ENCODE measurements at regions not wholly inside any gene's neighbourhood (a gene's known extent, or its start where the extent isn't known, plus 50 kb on each side); places are given as distances from the start of the nearest gene placed in this dataset.

GRCh38 chr13:48778610-48779009 lies 124.9 kb downstream of the CYSLTR2 start:
- intact Hi-C loops (cut with micrococcal nuclease), result no loop called here
- H3K36me3 ChIP-seq (ENCODE audit: control insufficient read depth, insufficient read depth, low read length), result no peaks in the 10 kb centered on the region

GRCh38 chr13:48780713-48781341 lies 127.1 kb downstream of the CYSLTR2 start:
- no peak for ATAC-seq
- no peaks in the 10 kb centered on the region for H3K4me1 Mint-ChIP-seq
- WGBS (ENCODE audit: insufficient coverage), result 100% methylated on average over 1 of the region's 2 CpGs
- no peaks in the 10 kb centered on the region for H3K27me3 ChIP-seq (ENCODE audit: control insufficient read depth, insufficient read depth, low read length)
- intact Hi-C loops (cut with micrococcal nuclease), result no loop called here
- H3K27ac Mint-ChIP-seq, result no peak overlapping the region
- no peak overlapping the region for H3K4me3 Mint-ChIP-seq
- no peaks in the 10 kb centered on the region for H3K36me3 ChIP-seq (ENCODE audit: control insufficient read depth, insufficient read depth, low read length)
- peaks cover 5 to 10% of the 10 kb centered on the region in 2 donors for H3K9me3 Mint-ChIP-seq
- H3K27me3 Mint-ChIP-seq (ENCODE audit: low read depth in 2 of 2), result peaks cover 16 to 23% of the 10 kb centered on the region in 2 donors
- H3K36me3 Mint-ChIP-seq, result no peaks in the 10 kb centered on the region
- no peak for TF ChIP-seq CTCF (IDR thresholded peaks at IDR 0.05)
- no peaks in the 10 kb centered on the region for H3K9me3 ChIP-seq (ENCODE audit: control insufficient read depth, insufficient read depth, low read length)
- H3K4me3 ChIP-seq (ENCODE audit: low read length), result no peak overlapping the region
- no peak for DNase-seq
- no peak overlapping the region for H3K27ac ChIP-seq (ENCODE audit: low read length)
- H3K4me1 ChIP-seq (ENCODE audit: control insufficient read depth, insufficient read depth, low read length), result peaks cover 2% of the 10 kb centered on the region

More at GRCh38 chr13:48778610-48779009, 124.9 kb downstream of the CYSLTR2 start:
- no peaks in the 10 kb centered on the region for H3K9me3 ChIP-seq (ENCODE audit: control insufficient read depth, insufficient read depth, low read length)
- Mint-ChIP-seq H3K4me3 (no peak overlapping the region), H3K27me3 (ENCODE audit: low read depth in 2 of 2) (peaks cover 29 to 38% of the 10 kb centered on the region in 2 donors), H3K36me3 (no peaks in the 10 kb centered on the region), H3K9me3 (peaks cover 5 to 10% of the 10 kb centered on the region in 2 donors), H3K27ac (no peak overlapping the region), H3K4me1 (no peaks in the 10 kb centered on the region)
- DNase-seq (no peak), ATAC-seq (no peak)
- no peak for TF ChIP-seq CTCF (IDR thresholded peaks at IDR 0.05)
- H3K27ac ChIP-seq (ENCODE audit: low read length), result no peak overlapping the region
- H3K27me3 ChIP-seq (ENCODE audit: control insufficient read depth, insufficient read depth, low read length), result no peaks in the 10 kb centered on the region
- peaks cover 2% of the 10 kb centered on the region for H3K4me1 ChIP-seq (ENCODE audit: control insufficient read depth, insufficient read depth, low read length)
- 86% methylated on average over 3 of the region's 3 CpGs for WGBS (ENCODE audit: insufficient coverage)
- no peak overlapping the region for H3K4me3 ChIP-seq (ENCODE audit: low read length)

GRCh38 chr13:48782429-48782840 lies 128.7 kb downstream of the CYSLTR2 start:
- no peak overlapping the region for H3K4me3 Mint-ChIP-seq
- Histone ChIP-seq H3K4me1 (ENCODE audit: control insufficient read depth, insufficient read depth, low read length) (peaks cover 2% of the 10 kb centered on the region), H3K27ac (ENCODE audit: low read length) (no peak overlapping the region), H3K9me3 (ENCODE audit: control insufficient read depth, insufficient read depth, low read length) (no peaks in the 10 kb centered on the region), H3K36me3 (ENCODE audit: control insufficient read depth, insufficient read depth, low read length) (no peaks in the 10 kb centered on the region), H3K4me3 (ENCODE audit: low read length) (no peak overlapping the region), H3K27me3 (ENCODE audit: control insufficient read depth, insufficient read depth, low read length) (no peaks in the 10 kb centered on the region)
- peaks cover 15 to 16% of the 10 kb centered on the region in 2 donors for H3K27me3 Mint-ChIP-seq (ENCODE audit: low read depth in 2 of 2)
- H3K36me3 Mint-ChIP-seq, result no peaks in the 10 kb centered on the region
- 100% methylated on average over 3 of the region's 3 CpGs for WGBS (ENCODE audit: insufficient coverage)
- H3K9me3 Mint-ChIP-seq, result peaks cover 5 to 10% of the 10 kb centered on the region in 2 donors
- DNase-seq (no peak), ATAC-seq (no peak)
- H3K4me1 Mint-ChIP-seq, result no peaks in the 10 kb centered on the region
- TF ChIP-seq CTCF (IDR thresholded peaks at IDR 0.05), result no peak
- H3K27ac Mint-ChIP-seq, result no peak overlapping the region
- intact Hi-C loops (cut with micrococcal nuclease), result no loop called here

GRCh38 chr13:48783181-48783630 lies 129.5 kb downstream of the CYSLTR2 start:
- WGBS (ENCODE audit: insufficient coverage), result 77% methylated on average over 7 of the region's 7 CpGs
- H3K27ac Mint-ChIP-seq, result no peak overlapping the region

More at GRCh38 chr13:48783181-48783630, 129.5 kb downstream of the CYSLTR2 start:
- Histone ChIP-seq H3K27me3 (ENCODE audit: control insufficient read depth, insufficient read depth, low read length) (no peaks in the 10 kb centered on the region), H3K4me1 (ENCODE audit: control insufficient read depth, insufficient read depth, low read length) (peaks cover 2% of the 10 kb centered on the region), H3K36me3 (ENCODE audit: control insufficient read depth, insufficient read depth, low read length) (no peaks in the 10 kb centered on the region), H3K27ac (ENCODE audit: low read length) (no peak overlapping the region), H3K4me3 (ENCODE audit: low read length) (no peak overlapping the region), H3K9me3 (ENCODE audit: control insufficient read depth, insufficient read depth, low read length) (no peaks in the 10 kb centered on the region)
- DNase-seq (no peak), ATAC-seq (peak in 2 of 3 donors; percentile 43 to 83)
- H3K4me1 Mint-ChIP-seq, result no peaks in the 10 kb centered on the region
- no peak overlapping the region for H3K4me3 Mint-ChIP-seq
- no peaks in the 10 kb centered on the region for H3K36me3 Mint-ChIP-seq
- peaks cover 10 to 15% of the 10 kb centered on the region in 2 donors for H3K27me3 Mint-ChIP-seq (ENCODE audit: low read depth in 2 of 2)
- peaks cover 5 to 10% of the 10 kb centered on the region in 2 donors for H3K9me3 Mint-ChIP-seq
- intact Hi-C loops (cut with micrococcal nuclease), result no loop called here
- TF ChIP-seq CTCF (IDR thresholded peaks at IDR 0.05), result no peak

All from natural killer cell (primary cell).